Glutamatergic neuron (in vitro differentiated cells): ENCODE measurements at regions not wholly inside any gene's neighbourhood (a gene's known extent, or its start where the extent isn't known, plus 50 kb on each side); places are given as distances from the start of the nearest gene placed in this dataset.

Experiments
- DNase-seq: peaks from one replicate; pipeline ENCODE4 v3.0.0; 2022
- H3K27ac Mint-ChIP-seq: one replicate; pipeline ENCODE4 v1.8.0; 2020; ENCODE audit warnings: mild to moderate bottlenecking, mixed read lengths, inconsistent platforms; ENCODE audit not compliant: unreplicated experiment
- H3K27me3 Mint-ChIP-seq: one replicate; pipeline ENCODE4 v1.8.0; 2020; ENCODE audit warnings: mild to moderate bottlenecking, moderate library complexity, mixed read lengths, inconsistent platforms; ENCODE audit not compliant: unreplicated experiment
- H3K36me3 Mint-ChIP-seq: one replicate; pipeline ENCODE4 v1.8.0; 2020; ENCODE audit warnings: mild to moderate bottlenecking, mixed read lengths, inconsistent platforms; ENCODE audit not compliant: unreplicated experiment
- H3K4me1 Mint-ChIP-seq: one replicate; pipeline ENCODE4 v1.8.0; 2020; ENCODE audit warnings: mild to moderate bottlenecking, low read depth, mixed read lengths, inconsistent platforms; ENCODE audit not compliant: unreplicated experiment
- H3K4me3 Mint-ChIP-seq: one replicate; pipeline ENCODE4 v1.8.0; 2020; ENCODE audit warnings: mild to moderate bottlenecking, mixed read lengths, inconsistent platforms; ENCODE audit not compliant: unreplicated experiment
- H3K9me3 Mint-ChIP-seq: one replicate; pipeline ENCODE4 v1.8.0; 2020; ENCODE audit warnings: mild to moderate bottlenecking, moderate library complexity, mixed read lengths, inconsistent platforms; ENCODE audit not compliant: unreplicated experiment
- CTCF ChIP-seq: fragments of 200-600 bp; sonication (generic); IDR thresholded peaks from one replicate; pipeline ENCODE4 v1.5.0; 2021; ENCODE audit not compliant: partially characterized antibody, unreplicated experiment

DNA sequence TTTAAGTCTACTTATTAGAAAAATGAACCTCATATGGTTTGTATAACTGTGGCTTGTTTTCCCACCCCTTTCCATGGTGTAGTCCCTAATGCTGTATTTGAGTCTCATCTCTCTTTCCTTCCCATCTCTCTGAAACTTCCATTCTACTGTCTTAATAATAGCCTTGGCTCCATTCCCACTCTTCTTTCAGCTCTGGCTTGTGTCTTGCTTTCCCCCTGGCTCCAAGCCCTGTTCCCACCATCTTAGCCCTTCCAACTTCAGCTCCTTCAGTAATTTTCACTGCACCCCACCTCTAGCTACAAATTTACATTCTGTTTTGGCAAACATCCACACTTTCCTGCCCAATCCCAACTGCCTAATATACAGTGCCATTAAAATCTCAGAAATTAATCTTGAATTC is 137.5 kb downstream of the SLITRK6 start:
- TF ChIP-seq CTCF, result no peak
- peaks cover 4% of the 10 kb centered on the region for H3K36me3 Mint-ChIP-seq
- no peaks in the 10 kb centered on the region for H3K9me3 Mint-ChIP-seq
- no peaks in the 10 kb centered on the region for H3K27me3 Mint-ChIP-seq
- H3K4me1 Mint-ChIP-seq, result peaks cover 7% of the 10 kb centered on the region
- no peak overlapping the region for H3K27ac Mint-ChIP-seq
- H3K4me3 Mint-ChIP-seq, result no peak overlapping the region
- DNase-seq, result no peak

DNA sequence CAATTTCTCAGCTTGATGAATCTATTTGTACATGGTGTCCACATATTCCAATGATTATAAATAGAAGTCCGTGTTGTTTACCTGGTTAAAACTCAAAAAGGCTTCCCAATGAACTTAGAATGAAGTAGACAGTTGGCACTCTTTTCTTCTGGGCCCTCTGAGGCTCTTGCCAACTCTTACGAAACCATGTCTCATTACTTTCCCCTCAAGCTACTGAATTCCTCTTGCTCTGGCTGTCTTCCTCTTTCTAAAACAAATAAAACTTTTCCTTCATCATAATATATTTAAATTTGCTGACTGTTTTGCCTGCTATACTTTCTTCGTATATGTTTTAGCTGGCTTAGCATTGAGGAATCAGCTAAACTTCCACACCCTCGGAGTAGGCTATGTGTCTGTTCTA is 139.7 kb downstream of the SLITRK6 start:
- Mint-ChIP-seq H3K4me3 (no peak overlapping the region), H3K36me3 (peaks cover 4% of the 10 kb centered on the region), H3K9me3 (no peaks in the 10 kb centered on the region), H3K27me3 (no peaks in the 10 kb centered on the region), H3K4me1 (peaks cover 2% of the 10 kb centered on the region), H3K27ac (no peak overlapping the region)
- DNase-seq, result no peak
- TF ChIP-seq CTCF, result no peak

GRCh38 chr13:85657942-85658341 is 141.3 kb downstream of the SLITRK6 start:
- H3K4me1 Mint-ChIP-seq, result peaks cover under 1% of the 10 kb centered on the region

DNA sequence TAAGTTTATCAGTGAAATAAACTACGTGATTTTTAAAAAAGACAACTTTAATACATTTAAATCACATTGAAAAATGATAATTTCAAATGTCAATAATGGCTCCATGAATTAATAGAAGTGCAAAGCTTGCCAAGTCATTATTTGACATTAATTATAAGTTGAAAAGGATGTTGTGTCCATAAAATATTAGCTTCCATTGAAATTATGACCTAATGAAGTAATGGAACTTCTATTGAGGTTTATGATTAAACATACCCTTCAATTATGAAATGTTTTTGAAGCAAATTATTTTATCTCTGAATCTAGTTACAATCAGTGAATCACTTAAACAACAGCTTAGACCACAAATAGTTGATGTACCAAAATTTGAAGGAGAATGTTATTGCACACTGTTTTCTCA is 144.2 kb downstream of the SLITRK6 start:
- Mint-ChIP-seq H3K9me3 (no peaks in the 10 kb centered on the region), H3K36me3 (no peaks in the 10 kb centered on the region), H3K27me3 (no peaks in the 10 kb centered on the region), H3K4me1 (no peaks in the 10 kb centered on the region), H3K27ac (no peak overlapping the region), H3K4me3 (no peak overlapping the region)
- DNase-seq, result no peak
- no peak for TF ChIP-seq CTCF

More at GRCh38 chr13:85657942-85658341, 141.3 kb downstream of the SLITRK6 start:
- Mint-ChIP-seq H3K27ac (no peak overlapping the region), H3K9me3 (no peaks in the 10 kb centered on the region), H3K4me3 (no peak overlapping the region), H3K36me3 (peaks cover 4% of the 10 kb centered on the region), H3K27me3 (no peaks in the 10 kb centered on the region)
- no peak for DNase-seq
- TF ChIP-seq CTCF, result no peak

DNA sequence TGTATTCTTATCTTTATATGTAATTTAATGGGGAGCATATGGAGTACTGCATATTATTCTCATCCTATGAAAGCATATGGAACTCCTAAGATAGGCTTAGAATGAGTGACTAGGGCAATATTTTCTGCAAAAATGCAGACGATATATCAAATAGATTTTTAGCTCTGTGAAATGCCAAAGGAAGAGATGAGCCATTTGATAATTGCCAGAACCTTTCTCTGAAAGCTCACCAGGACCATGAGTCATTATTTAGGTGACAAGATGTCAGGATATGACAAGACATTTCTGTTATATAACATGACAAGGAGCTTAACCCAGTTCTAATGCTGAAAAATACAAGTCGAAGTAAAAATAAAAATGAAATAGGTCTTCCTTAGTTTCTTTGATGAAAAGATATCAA is 145.0 kb downstream of the SLITRK6 start:
- DNase-seq, result no peak
- TF ChIP-seq CTCF, result no peak
- Mint-ChIP-seq H3K27me3 (no peaks in the 10 kb centered on the region), H3K36me3 (no peaks in the 10 kb centered on the region), H3K27ac (no peak overlapping the region), H3K4me3 (no peak overlapping the region), H3K4me1 (no peaks in the 10 kb centered on the region), H3K9me3 (peaks cover 2% of the 10 kb centered on the region)
